HCT116 (cell line): ENCODE measurements at regions not wholly inside any gene's neighbourhood (a gene's known extent, or its start where the extent isn't known, plus 50 kb on each side); places are given as distances from the start of the nearest gene placed in this dataset.
A peak's percentile ranks its signal among the peaks of the same experiment; 100 is the strongest.

Experiments used
- ATAC-seq: fragments of 200-7000 bp; cut with Tn5 transposase; 2 replicates; pipeline ENCODE4 v1.9.1; 2020; ENCODE audit warnings: mild to moderate bottlenecking, moderate library complexity
- BruUV-seq: library from RNA; stranded (reverse); fragments of 400-500 nt; replicated peaks from 2 replicates; lab custom pipeline; 2021; lab: Mats Ljungman, UMichigan
- CTCF ChIA-PET: fragments of 300-600 bp; sonication (Branson Sonifier 250); formaldehyde crosslinking; loops from one replicate; lab custom pipeline; 2021; ENCODE audit warnings: antibody characterized with exemption; lab: Charles Lee
- POLR2A ChIA-PET: fragments of 300-600, 350-600 bp; sonication (Branson Sonifier 250); formaldehyde crosslinking; loops from one replicate; lab custom pipeline; 2021; ENCODE audit warnings: antibody characterized with exemption; lab: Charles Lee
- RAD21 ChIA-PET, 2 experiments: fragments of 300-600 bp; sonication (Branson Sonifier 250); formaldehyde crosslinking; loops; one replicate each; lab custom pipeline; 2023; ENCODE audit warnings: low total read pairs in 2 of 2; ENCODE audit not compliant: uncharacterized antibody in 2 of 2, unreplicated experiment in 2 of 2, low non-redundant PET in 1 of 2; lab: Charles Lee
- DNase-seq: peaks from one replicate; pipeline ENCODE4 v3.0.0-alpha.2; 2010; ENCODE audit warnings: low read depth, low spot score
- H2AFZ ChIP-seq: fragments of 200-600 bp; shearing (Covaris generic), sonication (generic); 2 replicates; pipeline ENCODE4 v1.6.1; 2017; ENCODE audit warnings: low read depth, mixed run types, mixed read lengths, antibody characterized with exemption, low read length; ENCODE audit not compliant: poor library complexity, severe bottlenecking
- H3K27ac ChIP-seq: 2 replicates; pipeline ENCODE4 v1.5.1; 2012; ENCODE audit warnings: low read depth, low read length
- H3K27me3 ChIP-seq: fragments of 200-600 bp; sonication (generic); 2 replicates; pipeline ENCODE4 v1.6.1; 2016; ENCODE audit warnings: mixed run types, low read length, mixed read lengths; ENCODE audit not compliant: insufficient read depth
- H3K36me3 ChIP-seq, 2 experiments: fragments of 200-500 bp in 1 of 2; fragments of 200-600 bp in 1 of 2; sonication (Bioruptor generic) in 1 of 2; sonication (generic) in 1 of 2; 2 replicates each; pipeline versions ENCODE4 v1.5.1 to v1.6.1; 2014 to 2016; ENCODE audit warnings: low read length in 2 of 2, inconsistent platforms in 1 of 2, mixed read lengths in 1 of 2, mixed run types in 1 of 2; ENCODE audit not compliant: insufficient read depth in 2 of 2, control insufficient read depth in 1 of 2
- H3K4me1 ChIP-seq, 2 experiments: fragments of 200-600 bp in 1 of 2; sonication (generic) in 1 of 2; 2 replicates each; pipeline versions ENCODE4 v1.5.1 to v1.6.1; 2012 to 2017; ENCODE audit warnings: low read length in 2 of 2, inconsistent platforms in 1 of 2, mild to moderate bottlenecking in 1 of 2, mixed read lengths in 1 of 2, mixed run types in 1 of 2, moderate library complexity in 1 of 2; ENCODE audit not compliant: insufficient read depth in 2 of 2, control insufficient read depth in 1 of 2
- H3K4me2 ChIP-seq: fragments of 200-600 bp; sonication (generic); 2 replicates; pipeline ENCODE4 v1.6.1; 2017; ENCODE audit warnings: mixed run types, low read length, mixed read lengths
- H3K4me3 ChIP-seq, 2 experiments: fragments of 200-600 bp in 1 of 2; sonication (generic) in 1 of 2; replicated peaks in 1 of 2; 2 replicates each; pipeline ENCODE4 v1.5.1; 2011 to 2016; ENCODE audit warnings: low read length in 2 of 2, control low read depth in 1 of 2, low read depth in 1 of 2, mild to moderate bottlenecking in 1 of 2, mixed read lengths in 1 of 2, mixed run types in 1 of 2
- H3K79me2 ChIP-seq: fragments of 200-600 bp; sonication (generic); 2 replicates; pipeline ENCODE4 v1.6.1; 2017; ENCODE audit warnings: mild to moderate bottlenecking, mixed run types, low read length, moderate library complexity, mixed read lengths; ENCODE audit not compliant: insufficient read depth
- H3K9ac ChIP-seq: fragments of 200-600 bp; sonication (generic); 2 replicates; pipeline ENCODE4 v1.6.1; 2016; ENCODE audit warnings: low read length, mixed read lengths
- H3K9me2 ChIP-seq: fragments of 200-600 bp; sonication (generic), shearing (Covaris generic); 2 replicates; pipeline ENCODE4 v1.6.1; 2017; ENCODE audit warnings: mixed run types, mild to moderate bottlenecking, moderate library complexity; ENCODE audit not compliant: insufficient read depth
- H3K9me3 ChIP-seq, 2 experiments: fragments of 200-500 bp in 1 of 2; fragments of 200-600 bp in 1 of 2; sonication (Bioruptor generic) in 1 of 2; sonication (generic) in 1 of 2; 2 replicates each; pipeline ENCODE4 v1.6.1; 2014 to 2017; ENCODE audit warnings: low read length in 2 of 2, mixed read lengths in 2 of 2, inconsistent platforms in 1 of 2, low read depth in 1 of 2, mild to moderate bottlenecking in 1 of 2, mixed run types in 1 of 2, moderate library complexity in 1 of 2; ENCODE audit not compliant: control insufficient read depth in 1 of 2, insufficient read depth in 1 of 2
- H4K20me1 ChIP-seq: fragments of 200-600 bp; sonication (generic), shearing (Covaris generic); 2 replicates; pipeline ENCODE4 v1.6.1; 2017; ENCODE audit warnings: mixed run types, mild to moderate bottlenecking, moderate library complexity; ENCODE audit not compliant: insufficient read depth
- ATF3 ChIP-seq: IDR thresholded peaks from 2 replicates; pipeline ENCODE4 v1.6.1; 2012
- CBX3 ChIP-seq: IDR thresholded peaks from 2 replicates; pipeline ENCODE4 v1.6.1; 2012; ENCODE audit warnings: low read depth
- EZH2 ChIP-seq: fragments of 200-600 bp; sonication (generic); IDR thresholded peaks from 2 replicates; pipeline ENCODE4 v1.6.1; 2017; ENCODE audit warnings: antibody characterized with exemption, mixed run types
- RAD21 ChIP-seq: IDR thresholded peaks from 2 replicates; pipeline ENCODE4 v1.6.1; 2012; ENCODE audit warnings: low read depth, mild to moderate bottlenecking
- REST ChIP-seq: IDR thresholded peaks from 2 replicates; pipeline ENCODE4 v1.6.1; 2012; ENCODE audit warnings: low read depth
- SIN3A ChIP-seq: IDR thresholded peaks from 2 replicates; pipeline ENCODE4 v1.6.1; 2012; ENCODE audit warnings: low read depth
- SP1 ChIP-seq: IDR thresholded peaks from 2 replicates; pipeline ENCODE4 v1.6.1; 2012; ENCODE audit warnings: low read depth
- YY1 ChIP-seq: IDR thresholded peaks from 2 replicates; pipeline ENCODE4 v1.6.1; 2011; ENCODE audit warnings: low read length, low read depth, moderate library complexity, mild to moderate bottlenecking; ENCODE audit not compliant: insufficient replicate concordance; ENCODE audit errors: extremely low read depth
- ZNF274 ChIP-seq: fragments of 200-500 bp; sonication (Bioruptor generic); IDR thresholded peaks from 2 replicates; pipeline ENCODE4 v1.6.1; 2014; ENCODE audit warnings: mild to moderate bottlenecking, low read depth, low read length, inconsistent platforms
- intact Hi-C: fragments of 100-400 bp; cut with micrococcal nuclease; formaldehyde crosslinking; loops from 2 replicates; pipeline ENCODE4 v1.10.0; 2022
- TF ChIP-seq, protein P1 (sequence below), 3 experiments: fragments of 200-600 bp in 1 of 3; sonication (generic) in 1 of 3; IDR thresholded peaks in 2 of 3; conservative IDR thresholded peaks in 1 of 3; 2 replicates each; pipeline ENCODE4 v1.5.1; 2012 to 2017; ENCODE audit warnings: low read depth in 2 of 3, low read length in 2 of 3, antibody characterized with exemption in 1 of 3, borderline replicate concordance in 1 of 3, control low read depth in 1 of 3, mild to moderate bottlenecking in 1 of 3, mixed read lengths in 1 of 3, mixed run types in 1 of 3, moderate library complexity in 1 of 3; ENCODE audit not compliant: insufficient read depth in 1 of 3

- no peak overlapping the region for H3K9ac ChIP-seq
- H3K4me3 ChIP-seq: no peak overlapping the region
- H3K27me3 ChIP-seq: no peaks in the 10 kb centered on the region
- ATAC-seq: peak; percentile 18; the same call in 1 of the 2 replicates
- ChIA-PET POLR2A (no interaction called here), CTCF (interaction anchor here (2.6 kb wide), 1 partner anchor 9 kb away, joined by 9 read pairs; no protein-coding TSS in a partner anchor)
- no peak overlapping the region for H2AFZ ChIP-seq
- H4K20me1 ChIP-seq: no peaks in the 10 kb centered on the region
- no peaks in the 10 kb centered on the region for H3K9me3 ChIP-seq
- no peaks in the 10 kb centered on the region for H3K9me2 ChIP-seq
- intact Hi-C loops: no loop called here
- H3K4me1 ChIP-seq: peaks cover 0 to 4% of the 10 kb centered on the region in 2 experiments; a peak in 2 of 4 replicates
- no peaks in the 10 kb centered on the region for H3K79me2 ChIP-seq
- BruUV-seq: no TSS peak
- H3K36me3 ChIP-seq: no peaks in the 10 kb centered on the region
- no peak for DNase-seq
- TF ChIP-seq ZNF274: no peak
- TF ChIP-seq, protein P1, sequence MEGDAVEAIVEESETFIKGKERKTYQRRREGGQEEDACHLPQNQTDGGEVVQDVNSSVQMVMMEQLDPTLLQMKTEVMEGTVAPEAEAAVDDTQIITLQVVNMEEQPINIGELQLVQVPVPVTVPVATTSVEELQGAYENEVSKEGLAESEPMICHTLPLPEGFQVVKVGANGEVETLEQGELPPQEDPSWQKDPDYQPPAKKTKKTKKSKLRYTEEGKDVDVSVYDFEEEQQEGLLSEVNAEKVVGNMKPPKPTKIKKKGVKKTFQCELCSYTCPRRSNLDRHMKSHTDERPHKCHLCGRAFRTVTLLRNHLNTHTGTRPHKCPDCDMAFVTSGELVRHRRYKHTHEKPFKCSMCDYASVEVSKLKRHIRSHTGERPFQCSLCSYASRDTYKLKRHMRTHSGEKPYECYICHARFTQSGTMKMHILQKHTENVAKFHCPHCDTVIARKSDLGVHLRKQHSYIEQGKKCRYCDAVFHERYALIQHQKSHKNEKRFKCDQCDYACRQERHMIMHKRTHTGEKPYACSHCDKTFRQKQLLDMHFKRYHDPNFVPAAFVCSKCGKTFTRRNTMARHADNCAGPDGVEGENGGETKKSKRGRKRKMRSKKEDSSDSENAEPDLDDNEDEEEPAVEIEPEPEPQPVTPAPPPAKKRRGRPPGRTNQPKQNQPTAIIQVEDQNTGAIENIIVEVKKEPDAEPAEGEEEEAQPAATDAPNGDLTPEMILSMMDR (IDR thresholded peaks at IDR 0.05 in 2 of 3, conservative IDR thresholded peaks at IDR 0.05 in 1 of 3; ENCODE audit: borderline replicate concordance in 1 of 3, insufficient read depth in 1 of 3, low read depth in 2 of 3, low read length in 2 of 3): peak in 2 of 3 experiments; percentile 22 to 29; a peak in 2 of 6 replicates
- no peak for TF ChIP-seq CBX3
- TF ChIP-seq RAD21: no peak
- TF ChIP-seq, all 23 proteins: peak for 1
- Histone ChIP-seq H3K27ac (no peak overlapping the region), H3K4me2 (no peak overlapping the region)
- RAD21 ChIA-PET: no interaction called here
These were observed 53.6 kb upstream of the C1QTNF9B start for GRCh38 chr13:23950736-23951510.

GRCh38 chr13:23952796-23953195 lies 55.5 kb upstream of the C1QTNF9B start:
- H3K9ac ChIP-seq: no peak overlapping the region
- POLR2A ChIA-PET: no interaction called here
- CTCF ChIA-PET: interaction anchor here (0.8 kb wide), 1 partner anchor 8 kb away, joined by 7 read pairs; no protein-coding TSS in a partner anchor
- TF ChIP-seq SIN3A (no peak), REST (no peak), EZH2 (no peak), SP1 (no peak), YY1 (no peak), ATF3 (no peak)

More at GRCh38 chr13:23952796-23953195, 55.5 kb upstream of the C1QTNF9B start:
- DNase-seq (no peak), ATAC-seq (no peak)
- Histone ChIP-seq H3K4me1 (peaks cover 0 to 11% of the 10 kb centered on the region in 2 experiments; a peak in 2 of 4 replicates), H3K4me3 (no peak overlapping the region), H2AFZ (no peak overlapping the region), H4K20me1 (no peaks in the 10 kb centered on the region), H3K9me3 (no peaks in the 10 kb centered on the region), H3K27ac (no peak overlapping the region), H3K36me3 (no peaks in the 10 kb centered on the region), H3K27me3 (no peaks in the 10 kb centered on the region), H3K79me2 (no peaks in the 10 kb centered on the region), H3K9me2 (no peaks in the 10 kb centered on the region), H3K4me2 (no peak overlapping the region)
- BruUV-seq: no TSS peak
- intact Hi-C loops: no loop called here
- RAD21 ChIA-PET: no interaction called here
